SK-N-SH treated with all-trans-retinoic acid at 6 μM for 48 hours (cell line): ENCODE measurements at regions not wholly inside any gene's neighbourhood (a gene's known extent, or its start where the extent isn't known, plus 50 kb on each side); places are given as distances from the start of the nearest gene placed in this dataset.

Source experiments
- CREB5 ChIP-seq: fragments of 250-450 bp; sonication (Bioruptor Pico); IDR thresholded peaks from 2 replicates; pipeline ENCODE4 v1.5.1; 2020; ENCODE audit warnings: low read depth, mild to moderate bottlenecking, moderate library complexity
- CSDC2 ChIP-seq: fragments of 250-450 bp; sonication (Bioruptor Pico); IDR thresholded peaks from 2 replicates; pipeline ENCODE4 v1.5.0; 2020; ENCODE audit warnings: mild to moderate bottlenecking, moderate library complexity
- CSRNP3 ChIP-seq: fragments of 250-450 bp; sonication (Bioruptor Pico); IDR thresholded peaks from 2 replicates; pipeline ENCODE4 v1.5.1; 2021; ENCODE audit warnings: mild to moderate bottlenecking, moderate library complexity
- ISL1 ChIP-seq: fragments of 250-450 bp; sonication (Bioruptor Pico); IDR thresholded peaks from 2 replicates; pipeline ENCODE4 v2.1.2; 2022; ENCODE audit warnings: mild to moderate bottlenecking, moderate library complexity
- RARB ChIP-seq: fragments of 250-450 bp; sonication (Bioruptor Pico); IDR thresholded peaks from 2 replicates; pipeline ENCODE4 v1.8.0; 2021; ENCODE audit warnings: mild to moderate bottlenecking, moderate library complexity
- TOX ChIP-seq: fragments of 250-450 bp; sonication (Bioruptor Pico); IDR thresholded peaks from 2 replicates; pipeline ENCODE4 v1.8.0; 2021; ENCODE audit warnings: mild to moderate bottlenecking, moderate library complexity, borderline replicate concordance
- ZFP3 ChIP-seq: fragments of 250-450 bp; sonication (Bioruptor Pico); IDR thresholded peaks from 2 replicates; pipeline ENCODE4 v1.5.0; 2020; ENCODE audit warnings: mild to moderate bottlenecking, moderate library complexity
- ZFP30 ChIP-seq: fragments of 450-650 bp; formaldehyde crosslinking; IDR thresholded peaks from 2 replicates; pipeline ENCODE4 v1.5.0; 2022; ENCODE audit warnings: mild to moderate bottlenecking, moderate library complexity
- ZNF8 ChIP-seq: fragments of 450-650 bp; formaldehyde crosslinking; IDR thresholded peaks from 2 replicates; pipeline ENCODE4 v1.5.0; 2020; ENCODE audit warnings: mild to moderate bottlenecking, moderate library complexity
- TF ChIP-seq, protein P1 (sequence below): fragments of 250-450 bp; sonication (Bioruptor Pico); IDR thresholded peaks from 2 replicates; pipeline ENCODE4 v1.8.0; 2021; ENCODE audit warnings: low read depth, mild to moderate bottlenecking, moderate library complexity, borderline replicate concordance

DNA sequence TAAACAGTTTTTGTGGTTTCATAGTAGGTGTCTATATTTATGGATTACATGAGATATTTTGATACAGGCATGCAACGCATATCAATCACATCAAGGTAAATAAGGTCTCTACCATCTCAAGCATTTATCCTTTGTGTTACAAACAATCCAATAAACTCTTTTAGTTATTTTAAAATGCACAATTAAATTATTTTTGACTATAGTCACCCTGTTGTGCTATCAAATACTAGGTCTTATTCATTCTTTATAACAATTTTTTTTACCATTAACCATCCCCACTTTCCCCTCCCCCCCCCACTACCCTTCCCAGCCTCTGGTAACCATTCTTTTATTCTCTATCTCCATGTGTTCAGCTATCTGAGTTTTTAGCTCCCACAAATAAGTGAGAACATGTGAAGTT is 175.7 kb upstream of the FBXO33 start:
- no peak for TF ChIP-seq ZNF8 (CRISPR knock-in tag)
- TF ChIP-seq CREB5 (CRISPR knock-in tag), result no peak
- TF ChIP-seq ZFP3 (CRISPR knock-in tag), result no peak
- TF ChIP-seq, protein P1, sequence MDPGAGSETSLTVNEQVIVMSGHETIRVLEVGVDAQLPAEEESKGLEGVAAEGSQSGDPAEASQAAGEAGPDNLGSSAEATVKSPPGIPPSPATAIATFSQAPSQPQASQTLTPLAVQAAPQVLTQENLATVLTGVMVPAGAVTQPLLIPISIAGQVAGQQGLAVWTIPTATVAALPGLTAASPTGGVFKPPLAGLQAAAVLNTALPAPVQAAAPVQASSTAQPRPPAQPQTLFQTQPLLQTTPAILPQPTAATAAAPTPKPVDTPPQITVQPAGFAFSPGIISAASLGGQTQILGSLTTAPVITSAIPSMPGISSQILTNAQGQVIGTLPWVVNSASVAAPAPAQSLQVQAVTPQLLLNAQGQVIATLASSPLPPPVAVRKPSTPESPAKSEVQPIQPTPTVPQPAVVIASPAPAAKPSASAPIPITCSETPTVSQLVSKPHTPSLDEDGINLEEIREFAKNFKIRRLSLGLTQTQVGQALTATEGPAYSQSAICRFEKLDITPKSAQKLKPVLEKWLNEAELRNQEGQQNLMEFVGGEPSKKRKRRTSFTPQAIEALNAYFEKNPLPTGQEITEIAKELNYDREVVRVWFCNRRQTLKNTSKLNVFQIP (CRISPR knock-in tag), result no peak
- TF ChIP-seq CSDC2 (CRISPR knock-in tag), result no peak
- TF ChIP-seq CSRNP3, result no peak
- no peak for TF ChIP-seq TOX (CRISPR knock-in tag)
- no peak for TF ChIP-seq RARB (CRISPR knock-in tag)
- no peak for TF ChIP-seq ISL1 (CRISPR knock-in tag)
- no peak for TF ChIP-seq ZFP30
